Panc1 (cell line): ENCODE measurements at regions not wholly inside any gene's neighbourhood (a gene's known extent, or its start where the extent isn't known, plus 50 kb on each side); places are given as distances from the start of the nearest gene placed in this dataset.

Experiments used
- ATAC-seq: fragments of 200-7000 bp; cut with Tn5 transposase; 2 replicates; pipeline ENCODE4 v1.9.1; 2020; ENCODE audit warnings: mild to moderate bottlenecking, moderate library complexity
- BruUV-seq: library from RNA; stranded (reverse); fragments of 400-500 nt; replicated peaks from 2 replicates; lab custom pipeline; 2021; lab: Mats Ljungman, UMichigan
- CTCF ChIA-PET: fragments of 300-600 bp; sonication (Branson Sonifier 250); formaldehyde crosslinking; loops from one replicate; lab custom pipeline; 2022; ENCODE audit warnings: antibody characterized with exemption; lab: Charles Lee
- POLR2A ChIA-PET: fragments of 300-600 bp; sonication (Branson Sonifier 250); formaldehyde crosslinking; loops from one replicate; lab custom pipeline; 2022; ENCODE audit warnings: antibody characterized with exemption; lab: Charles Lee
- DNase-seq: peaks from one replicate; pipeline ENCODE4 v3.0.0-alpha.2; 2010; ENCODE audit warnings: low read depth, low spot score
- H3K27ac ChIP-seq: 2 replicates; pipeline ENCODE4 v1.5.1; 2011; ENCODE audit warnings: mild to moderate bottlenecking, low read length, inconsistent platforms
- H3K27me3 ChIP-seq: fragments of 200-500 bp; sonication (Bioruptor generic); 2 replicates; pipeline ENCODE4 v1.6.0; 2014; ENCODE audit warnings: low read length, inconsistent platforms; ENCODE audit not compliant: control insufficient read depth, insufficient read depth
- H3K36me3 ChIP-seq: fragments of 200-500 bp; sonication (Bioruptor generic); 2 replicates; pipeline ENCODE4 v1.5.1; 2014; ENCODE audit warnings: inconsistent platforms, mild to moderate bottlenecking, low read length, moderate library complexity; ENCODE audit not compliant: control insufficient read depth, insufficient read depth
- H3K4me1 ChIP-seq: 2 replicates; pipeline ENCODE4 v1.5.1; 2011; ENCODE audit warnings: inconsistent platforms, mild to moderate bottlenecking, low read length, moderate library complexity; ENCODE audit not compliant: control insufficient read depth, insufficient read depth
- H3K4me3 ChIP-seq, 2 experiments: 2 replicates each; pipeline ENCODE4 v1.5.1; 2011 to 2012; ENCODE audit warnings: low read depth in 2 of 2, low read length in 2 of 2, mild to moderate bottlenecking in 2 of 2, inconsistent platforms in 1 of 2, moderate library complexity in 1 of 2
- H3K9me3 ChIP-seq: fragments of 200-500 bp; sonication (Bioruptor generic); 2 replicates; pipeline ENCODE4 v1.5.1; 2014; ENCODE audit warnings: low read depth, mild to moderate bottlenecking, inconsistent platforms, low read length, moderate library complexity; ENCODE audit not compliant: control insufficient read depth, insufficient read depth
- CTCF ChIP-seq: fragments of 450-650 bp; IDR thresholded peaks from 2 replicates; pipeline ENCODE4 v1.5.1; 2017; ENCODE audit warnings: mild to moderate bottlenecking
- POLR2AphosphoS5 ChIP-seq: IDR thresholded peaks from 2 replicates; pipeline ENCODE4 v1.6.1; 2012; ENCODE audit warnings: mild to moderate bottlenecking, low read depth, low read length, moderate library complexity
- REST ChIP-seq, 2 experiments: IDR thresholded peaks; 2 replicates each; pipeline ENCODE4 v1.6.1; 2011 to 2012; ENCODE audit warnings: low read depth in 2 of 2, control low read depth in 1 of 2, low read length in 1 of 2, mild to moderate bottlenecking in 1 of 2, moderate library complexity in 1 of 2; ENCODE audit not compliant: insufficient read depth in 1 of 2
- SIN3A ChIP-seq: IDR thresholded peaks from 2 replicates; pipeline ENCODE4 v1.6.1; 2012; ENCODE audit warnings: low read depth, mild to moderate bottlenecking, low read length, moderate library complexity, borderline replicate concordance; ENCODE audit not compliant: insufficient read depth
- TCF7L2 ChIP-seq: IDR thresholded peaks from 2 replicates; pipeline ENCODE4 v1.6.1; 2011; ENCODE audit warnings: mild to moderate bottlenecking, low read depth, low read length, inconsistent platforms
- in situ Hi-C: cut with HindIII; loops from 2 replicates; pipeline ENCODE4 v1.10.0; 2016; ENCODE audit warnings: low sequenced_read_pairs, low pct_unique_long_range_greater_than_20kb
- intact Hi-C: fragments of 100-400 bp; cut with micrococcal nuclease; formaldehyde crosslinking; loops from one replicate; pipeline ENCODE4 v1.10.0; 2022; ENCODE audit not compliant: unreplicated experiment

DNA sequence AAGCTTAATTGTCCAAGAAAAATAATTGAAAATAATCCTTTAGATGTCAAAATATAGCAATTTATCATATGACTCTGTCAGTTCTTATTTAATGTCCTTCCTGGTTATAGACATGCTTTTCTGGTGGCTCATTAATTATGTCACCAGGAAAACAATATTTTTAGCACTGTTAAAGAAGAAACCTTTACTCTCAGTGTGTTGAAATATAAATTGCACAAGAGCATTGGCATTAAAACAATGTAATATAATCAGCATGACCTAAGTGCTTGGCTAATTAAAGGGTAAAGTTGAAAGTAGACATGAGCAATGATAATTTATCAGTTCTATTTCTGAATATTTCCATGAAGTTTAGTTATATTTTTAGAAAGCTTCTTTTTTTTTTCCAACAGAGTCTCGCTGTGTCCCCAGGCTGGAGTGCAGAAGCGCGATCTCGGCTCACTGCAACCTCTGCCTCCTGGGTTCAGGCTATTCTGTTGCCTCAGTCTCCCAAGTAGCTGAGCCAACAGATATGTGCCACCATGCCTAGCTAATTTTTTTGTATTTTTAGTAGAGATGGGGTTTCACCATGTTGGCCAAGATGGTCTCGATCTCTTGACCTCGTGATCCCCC lies 232.3 kb downstream of the JRKL start:
- in situ Hi-C loops (no loop called here), intact Hi-C loops (no loop called here)
- H3K27me3 ChIP-seq = no peaks in the 10 kb centered on the region
- ChIA-PET POLR2A (no interaction called here), CTCF (no interaction called here)
- no peak for DNase-seq
- no peak overlapping the region for H3K4me3 ChIP-seq
- no peak for TF ChIP-seq TCF7L2
- no peak for TF ChIP-seq CTCF
- TF ChIP-seq POLR2AphosphoS5 = no peak
- TF ChIP-seq SIN3A = no peak
- TF ChIP-seq REST (IDR thresholded peaks at IDR 0.05; ENCODE audit: insufficient read depth in 1 of 2, low read depth in 2 of 2, low read length in 1 of 2) = no peak
- no peaks in the 10 kb centered on the region for H3K4me1 ChIP-seq
- ATAC-seq = no peak
- H3K36me3 ChIP-seq = no peaks in the 10 kb centered on the region
- no peak overlapping the region for H3K27ac ChIP-seq
- BruUV-seq = no TSS peak
- H3K9me3 ChIP-seq = no peaks in the 10 kb centered on the region; the same call in 1 of the 2 replicates

DNA sequence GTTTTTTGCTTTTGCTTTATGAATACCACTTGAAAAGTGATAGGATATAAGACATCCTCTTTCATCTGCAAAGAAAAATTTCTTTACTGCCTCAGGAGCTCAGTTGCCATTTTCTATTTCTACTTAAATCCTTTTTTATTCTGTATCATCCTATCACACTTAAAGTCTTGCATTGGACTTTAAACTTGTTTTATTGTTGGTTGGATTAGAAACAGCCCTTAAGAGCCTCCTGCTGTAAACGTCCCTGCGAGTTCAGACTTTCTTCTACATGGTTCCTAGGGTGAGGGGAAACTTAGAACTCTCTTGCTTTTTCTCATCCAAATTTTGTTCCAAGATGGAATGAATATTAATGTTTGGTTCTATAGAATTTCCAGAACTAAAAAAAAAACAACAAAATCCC lies 234.3 kb downstream of the JRKL start:
- in situ Hi-C loops = no loop called here
- POLR2A ChIA-PET = no interaction called here
- CTCF ChIA-PET = no interaction called here
- no peaks in the 10 kb centered on the region for H3K36me3 ChIP-seq
- no peaks in the 10 kb centered on the region; the same call in 1 of the 2 replicates for H3K9me3 ChIP-seq
- no peak for TF ChIP-seq SIN3A
- TF ChIP-seq TCF7L2 = no peak
- TF ChIP-seq POLR2AphosphoS5 = no peak
- TF ChIP-seq CTCF = no peak
- TF ChIP-seq REST (IDR thresholded peaks at IDR 0.05; ENCODE audit: insufficient read depth in 1 of 2, low read depth in 2 of 2, low read length in 1 of 2) = no peak
- DNase-seq (no peak), ATAC-seq (no peak)
- no TSS peak for BruUV-seq
- no peaks in the 10 kb centered on the region for H3K4me1 ChIP-seq
- H3K4me3 ChIP-seq = no peak overlapping the region
- no peak overlapping the region for H3K27ac ChIP-seq
- intact Hi-C loops = no loop called here
- H3K27me3 ChIP-seq = no peaks in the 10 kb centered on the region
